ENCODE measurements at regions not wholly inside any gene's neighbourhood (a gene's known extent, or its start where the extent isn't known, plus 50 kb on each side); places are given as distances from the start of the nearest gene placed in this dataset.

DNA sequence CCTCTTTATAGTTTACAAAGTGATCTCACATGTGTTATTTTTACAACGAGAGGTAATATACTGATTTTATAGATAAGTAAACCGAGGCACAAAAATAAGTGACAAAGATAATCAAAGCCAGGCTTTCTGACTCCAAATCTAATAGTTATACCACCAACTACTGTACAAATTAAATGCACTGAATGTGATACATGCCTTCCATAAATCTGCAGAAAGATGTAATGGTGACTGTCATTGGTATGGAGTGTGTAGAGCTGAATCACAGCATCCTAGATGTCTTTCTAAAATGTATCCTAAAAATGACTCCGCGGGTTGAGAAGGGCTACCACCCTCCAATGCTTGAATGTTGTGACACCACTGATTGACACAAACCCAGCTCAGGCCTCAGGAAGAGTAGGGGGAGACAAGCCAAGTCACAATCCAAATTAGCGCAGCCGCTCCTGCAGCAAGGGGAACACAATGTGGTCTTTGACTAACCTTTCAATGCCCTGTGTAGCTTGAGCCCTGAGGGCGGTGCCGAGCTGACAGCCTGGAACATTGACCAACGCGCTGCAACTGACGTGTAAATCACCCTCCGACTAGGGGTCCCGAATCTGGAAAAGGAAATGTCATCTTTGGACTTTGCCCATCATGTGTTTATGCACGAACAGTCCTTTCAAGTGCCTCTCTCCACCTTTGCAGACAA is 136.8 kb downstream of the OLIG3 start:
- Histone ChIP-seq H3K27ac (ENCODE audit: insufficient read depth, low read depth, low read length, poor library complexity, severe bottlenecking) (no peak overlapping the region), H3K4me1 (ENCODE audit: control insufficient read depth, insufficient read depth, low read length) (peaks cover 16% of the 10 kb centered on the region), H3K27me3 (ENCODE audit: control insufficient read depth, insufficient read depth, low read length, poor library complexity, severe bottlenecking) (peaks cover 9% of the 10 kb centered on the region), H3K36me3 (ENCODE audit: control insufficient read depth, insufficient read depth, low read length) (no peaks in the 10 kb centered on the region), H3K9me3 (ENCODE audit: control insufficient read depth, low read length) (no peaks in the 10 kb centered on the region), H3K4me3 (ENCODE audit: insufficient read depth, low read depth, low read length) (no peak overlapping the region)
- WGBS, 2 experiments: 50 to 53% methylated on average over 12 to 13 of the region's 14 CpGs

- Histone ChIP-seq H3K4me1 (ENCODE audit: control insufficient read depth, insufficient read depth, low read length) (peaks cover 16% of the 10 kb centered on the region), H3K4me3 (ENCODE audit: insufficient read depth, low read depth, low read length) (no peak overlapping the region), H3K9me3 (ENCODE audit: control insufficient read depth, low read length) (no peaks in the 10 kb centered on the region), H3K36me3 (ENCODE audit: control insufficient read depth, insufficient read depth, low read length) (no peaks in the 10 kb centered on the region), H3K27ac (ENCODE audit: insufficient read depth, low read depth, low read length, poor library complexity, severe bottlenecking) (no peak overlapping the region), H3K27me3 (ENCODE audit: control insufficient read depth, insufficient read depth, low read length, poor library complexity, severe bottlenecking) (peaks cover 18% of the 10 kb centered on the region)
- WGBS, 2 experiments: 69 to 70% methylated on average over 7 of the region's 7 CpGs
These were observed 134.7 kb upstream of the IFNGR1 start for GRCh38 chr6:137353842-137354397.

DNA sequence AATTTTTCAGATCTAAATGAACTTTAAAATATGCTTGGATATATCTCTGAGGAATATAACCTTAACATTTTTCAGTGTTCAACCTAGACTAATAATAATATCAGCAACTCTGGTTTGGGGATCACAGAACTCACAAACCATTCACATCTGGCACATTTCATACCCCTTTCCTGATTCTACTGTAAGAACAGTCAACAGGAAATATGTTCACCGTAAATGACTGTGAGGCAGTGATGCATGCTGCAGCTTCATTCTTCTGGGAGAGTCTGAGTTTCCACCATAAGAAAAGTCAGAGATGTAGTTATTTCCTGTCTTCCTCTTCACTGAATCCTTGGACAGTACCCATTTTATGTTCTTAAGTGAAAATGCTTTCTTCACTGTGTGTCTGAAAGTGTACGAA is 134.2 kb upstream of the IFNGR1 start:
- Histone ChIP-seq H3K36me3 (ENCODE audit: control insufficient read depth, insufficient read depth, low read length) (no peaks in the 10 kb centered on the region), H3K27ac (ENCODE audit: insufficient read depth, low read depth, low read length, poor library complexity, severe bottlenecking) (no peak overlapping the region), H3K9me3 (ENCODE audit: control insufficient read depth, low read length) (no peaks in the 10 kb centered on the region), H3K4me3 (ENCODE audit: insufficient read depth, low read depth, low read length) (no peak overlapping the region), H3K27me3 (ENCODE audit: control insufficient read depth, insufficient read depth, low read length, poor library complexity, severe bottlenecking) (peaks cover 18% of the 10 kb centered on the region), H3K4me1 (ENCODE audit: control insufficient read depth, insufficient read depth, low read length) (peaks cover 15% of the 10 kb centered on the region)
- 92 to 97% methylated on average over 2 of the region's 2 CpGs for WGBS, 2 experiments

DNA sequence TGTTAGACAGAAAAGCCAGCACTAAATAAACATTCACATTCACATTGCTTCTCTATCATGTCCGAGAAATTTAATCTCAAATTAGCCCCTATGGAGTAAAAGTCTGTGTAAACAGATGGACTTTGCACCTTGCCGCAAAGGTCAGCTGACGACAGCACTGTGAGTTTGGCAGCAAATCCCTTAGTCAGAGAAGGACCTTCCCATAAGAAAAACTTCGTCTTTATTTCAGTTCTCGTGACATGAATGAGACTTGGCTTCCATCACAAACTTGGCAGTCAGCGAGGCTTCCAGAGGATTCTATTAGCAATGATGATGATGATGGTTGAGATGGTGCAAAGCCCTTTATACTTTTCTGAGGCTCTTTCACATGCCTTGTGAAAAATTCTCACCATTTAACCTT is 133.7 kb upstream of the IFNGR1 start:
- Histone ChIP-seq H3K4me1 (ENCODE audit: control insufficient read depth, insufficient read depth, low read length) (peaks cover 10% of the 10 kb centered on the region), H3K9me3 (ENCODE audit: control insufficient read depth, low read length) (no peaks in the 10 kb centered on the region), H3K27me3 (ENCODE audit: control insufficient read depth, insufficient read depth, low read length, poor library complexity, severe bottlenecking) (peaks cover 18% of the 10 kb centered on the region), H3K36me3 (ENCODE audit: control insufficient read depth, insufficient read depth, low read length) (no peaks in the 10 kb centered on the region), H3K4me3 (ENCODE audit: insufficient read depth, low read depth, low read length) (no peak overlapping the region), H3K27ac (ENCODE audit: insufficient read depth, low read depth, low read length, poor library complexity, severe bottlenecking) (no peak overlapping the region)
- 92 to 95% methylated on average over 6 of the region's 6 CpGs for WGBS, 2 experiments

- Histone ChIP-seq H3K27me3 (ENCODE audit: control insufficient read depth, insufficient read depth, low read length, poor library complexity, severe bottlenecking) (peaks cover 18% of the 10 kb centered on the region), H3K27ac (ENCODE audit: insufficient read depth, low read depth, low read length, poor library complexity, severe bottlenecking) (no peak overlapping the region), H3K36me3 (ENCODE audit: control insufficient read depth, insufficient read depth, low read length) (no peaks in the 10 kb centered on the region)
These were observed 132.7 kb upstream of the IFNGR1 start for GRCh38 chr6:137351890-137352289.

GRCh38 chr6:137350857-137351256 is 131.7 kb upstream of the IFNGR1 start:
- no peak overlapping the region for H3K4me3 ChIP-seq (ENCODE audit: insufficient read depth, low read depth, low read length)
- no peaks in the 10 kb centered on the region for H3K36me3 ChIP-seq (ENCODE audit: control insufficient read depth, insufficient read depth, low read length)
- peaks cover 11% of the 10 kb centered on the region for H3K4me1 ChIP-seq (ENCODE audit: control insufficient read depth, insufficient read depth, low read length)
- H3K27ac ChIP-seq (ENCODE audit: insufficient read depth, low read depth, low read length, poor library complexity, severe bottlenecking): no peak overlapping the region
- H3K9me3 ChIP-seq (ENCODE audit: control insufficient read depth, low read length): no peaks in the 10 kb centered on the region
- WGBS, 2 experiments: 94 to 100% methylated on average over 1 to 2 of the region's 2 CpGs
- H3K27me3 ChIP-seq (ENCODE audit: control insufficient read depth, insufficient read depth, low read length, poor library complexity, severe bottlenecking): peaks cover 15% of the 10 kb centered on the region

More at GRCh38 chr6:137351890-137352289, 132.7 kb upstream of the IFNGR1 start:
- 92 to 95% methylated on average over 5 of the region's 5 CpGs for WGBS, 2 experiments
- Histone ChIP-seq H3K4me3 (ENCODE audit: insufficient read depth, low read depth, low read length) (no peak overlapping the region), H3K9me3 (ENCODE audit: control insufficient read depth, low read length) (no peaks in the 10 kb centered on the region), H3K4me1 (ENCODE audit: control insufficient read depth, insufficient read depth, low read length) (peaks cover 6% of the 10 kb centered on the region)

DNA sequence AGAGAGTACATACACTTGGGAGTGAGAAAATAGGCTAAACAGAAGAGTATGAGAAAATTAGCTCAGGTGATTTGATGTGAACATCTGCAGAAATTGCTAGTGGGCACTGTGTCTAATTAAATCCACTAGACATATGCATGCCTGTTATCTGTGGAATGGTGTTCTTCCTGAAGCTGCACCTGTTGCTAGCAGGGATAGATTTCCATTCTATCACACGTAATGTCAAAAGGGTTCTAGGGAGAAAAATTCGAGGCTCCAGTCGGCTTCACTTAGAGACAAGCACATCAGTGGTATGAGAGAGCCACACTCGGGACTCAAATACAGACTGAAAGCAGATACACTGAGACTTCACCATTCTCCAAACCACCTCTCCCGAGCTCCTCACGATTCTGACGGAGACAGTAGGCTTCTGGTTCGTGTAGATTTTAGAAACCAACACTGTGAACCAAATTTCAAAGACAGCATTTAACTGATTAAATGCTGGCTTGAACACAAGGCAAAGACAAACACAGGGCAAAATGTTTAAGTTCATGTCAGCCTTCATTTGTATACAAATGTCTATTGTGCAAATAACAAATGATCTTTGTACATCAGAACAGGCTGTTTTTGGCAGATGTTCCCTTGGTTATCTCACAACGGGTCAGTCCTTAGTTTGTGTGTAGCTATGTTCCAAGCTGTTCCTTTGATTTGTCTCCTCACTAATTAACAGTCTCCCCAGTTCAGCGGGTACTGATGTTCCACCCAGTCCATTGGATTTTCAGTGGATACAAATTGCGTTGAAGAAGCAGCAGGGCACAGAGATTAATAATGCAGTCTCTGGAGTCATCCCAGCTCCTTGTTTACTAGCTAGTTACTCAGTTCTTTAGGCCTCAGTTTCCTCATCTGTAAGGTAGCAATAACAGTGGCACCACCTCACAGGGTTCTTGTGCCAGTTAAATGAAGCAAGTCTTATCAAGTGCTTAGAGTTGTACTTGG is 131.0 kb upstream of the IFNGR1 start:
- WGBS, 2 experiments: 87 to 88% methylated on average over 11 of the region's 11 CpGs
- Histone ChIP-seq H3K4me1 (ENCODE audit: control insufficient read depth, insufficient read depth, low read length) (peaks cover 11% of the 10 kb centered on the region), H3K36me3 (ENCODE audit: control insufficient read depth, insufficient read depth, low read length) (no peaks in the 10 kb centered on the region), H3K9me3 (ENCODE audit: control insufficient read depth, low read length) (no peaks in the 10 kb centered on the region), H3K27me3 (ENCODE audit: control insufficient read depth, insufficient read depth, low read length, poor library complexity, severe bottlenecking) (peaks cover 14% of the 10 kb centered on the region), H3K27ac (ENCODE audit: insufficient read depth, low read depth, low read length, poor library complexity, severe bottlenecking) (no peak overlapping the region), H3K4me3 (ENCODE audit: insufficient read depth, low read depth, low read length) (no peak overlapping the region)

DNA sequence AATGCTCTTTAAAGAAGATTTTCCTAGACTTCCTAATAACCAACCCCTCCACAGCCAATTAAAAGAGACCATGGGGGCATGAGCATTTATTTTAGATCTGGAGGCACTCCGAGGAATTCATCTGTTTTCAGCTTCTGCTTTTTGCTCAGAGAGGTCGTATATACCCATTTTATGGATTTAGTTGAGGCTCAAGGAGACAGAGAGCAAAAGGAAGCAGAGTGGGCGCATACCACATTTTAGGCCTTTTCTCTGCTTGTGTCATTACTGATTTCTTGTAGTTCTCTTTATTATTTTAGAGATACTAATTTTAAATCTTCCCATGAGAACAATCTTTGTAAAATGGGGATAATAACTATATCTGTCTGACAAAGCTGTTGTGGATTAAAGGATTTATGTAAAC is 129.6 kb upstream of the IFNGR1 start:
- peaks cover 7% of the 10 kb centered on the region for H3K4me1 ChIP-seq (ENCODE audit: control insufficient read depth, insufficient read depth, low read length)
- no peaks in the 10 kb centered on the region for H3K9me3 ChIP-seq (ENCODE audit: control insufficient read depth, low read length)
- H3K27me3 ChIP-seq (ENCODE audit: control insufficient read depth, insufficient read depth, low read length, poor library complexity, severe bottlenecking): peaks cover 14% of the 10 kb centered on the region
- 86 to 96% methylated on average over 2 to 3 of the region's 3 CpGs for WGBS, 2 experiments
- H3K27ac ChIP-seq (ENCODE audit: insufficient read depth, low read depth, low read length, poor library complexity, severe bottlenecking): no peak overlapping the region
- H3K36me3 ChIP-seq (ENCODE audit: control insufficient read depth, insufficient read depth, low read length): no peaks in the 10 kb centered on the region
- H3K4me3 ChIP-seq (ENCODE audit: insufficient read depth, low read depth, low read length): no peak overlapping the region

DNA sequence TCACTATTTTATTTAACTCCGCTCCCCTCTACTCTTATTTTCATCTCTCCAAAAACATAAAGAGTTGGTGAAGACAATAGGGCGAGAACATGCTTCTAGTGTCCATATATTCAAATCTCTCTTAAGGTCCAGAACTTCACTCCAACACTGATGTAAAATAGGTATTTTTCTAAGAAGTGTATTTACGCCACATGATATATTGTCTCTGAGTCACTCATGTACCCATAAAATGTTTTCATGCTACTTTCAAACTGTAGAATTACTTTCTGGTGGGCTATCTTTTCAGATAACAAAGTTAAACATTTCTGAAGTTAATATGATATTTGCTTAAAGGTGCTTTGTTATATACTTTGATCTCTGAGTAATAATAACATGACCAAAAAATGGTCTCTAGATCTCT is 124.1 kb upstream of the IFNGR1 start:
- Histone ChIP-seq H3K4me1 (ENCODE audit: control insufficient read depth, insufficient read depth, low read length) (peaks cover 55% of the 10 kb centered on the region), H3K9me3 (ENCODE audit: control insufficient read depth, low read length) (no peaks in the 10 kb centered on the region), H3K4me3 (ENCODE audit: insufficient read depth, low read depth, low read length) (no peak overlapping the region), H3K27ac (ENCODE audit: insufficient read depth, low read depth, low read length, poor library complexity, severe bottlenecking) (no peak overlapping the region), H3K36me3 (ENCODE audit: control insufficient read depth, insufficient read depth, low read length) (no peaks in the 10 kb centered on the region), H3K27me3 (ENCODE audit: control insufficient read depth, insufficient read depth, low read length, poor library complexity, severe bottlenecking) (no peaks in the 10 kb centered on the region)
- WGBS, 2 experiments: 95 to 100% methylated on average over 2 to 3 of the region's 3 CpGs

DNA sequence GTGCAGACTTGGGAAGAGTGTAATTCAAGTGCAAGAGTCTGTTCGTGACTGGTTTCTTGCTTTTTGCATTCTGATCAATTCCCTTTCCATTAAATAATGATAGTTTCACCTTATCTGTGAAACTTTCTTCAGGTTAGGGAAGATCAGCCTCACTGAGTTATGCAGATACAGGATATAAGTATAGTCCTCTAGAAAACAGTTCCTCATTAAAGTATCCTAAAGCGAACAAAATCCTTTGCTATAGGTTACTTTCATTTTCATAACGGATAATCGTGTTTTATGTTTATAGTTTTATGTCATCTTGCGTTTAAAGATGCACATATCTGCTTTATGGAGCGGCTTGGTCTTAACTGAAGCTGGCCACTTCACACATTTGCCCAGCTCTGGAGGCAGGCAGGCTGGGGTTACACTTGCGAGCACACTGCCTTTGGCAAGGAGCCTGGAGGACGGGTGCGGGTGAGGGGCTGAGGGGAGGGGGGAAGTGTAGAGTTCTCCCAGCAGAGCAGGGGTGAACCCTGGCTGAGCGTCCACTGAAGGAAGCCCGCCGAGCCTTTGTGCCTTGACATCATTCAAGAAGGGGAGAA is 123.5 kb upstream of the IFNGR1 start:
- WGBS, 2 experiments: 59 to 69% methylated on average over 10 of the region's 12 CpGs
- H3K27me3 ChIP-seq (ENCODE audit: control insufficient read depth, insufficient read depth, low read length, poor library complexity, severe bottlenecking): no peaks in the 10 kb centered on the region

More for the DNA sequence above, 123.5 kb upstream of the IFNGR1 start:
- Histone ChIP-seq H3K4me3 (ENCODE audit: insufficient read depth, low read depth, low read length) (no peak overlapping the region), H3K27ac (ENCODE audit: insufficient read depth, low read depth, low read length, poor library complexity, severe bottlenecking) (no peak overlapping the region), H3K36me3 (ENCODE audit: control insufficient read depth, insufficient read depth, low read length) (no peaks in the 10 kb centered on the region), H3K4me1 (ENCODE audit: control insufficient read depth, insufficient read depth, low read length) (peaks cover 55% of the 10 kb centered on the region), H3K9me3 (ENCODE audit: control insufficient read depth, low read length) (no peaks in the 10 kb centered on the region)
